Stimulated activated naive CD4-positive, alpha-beta T cell treated with Interleukin-2 at 50 U/mL for 16 hours (primary cell): ENCODE measurements at regions not wholly inside any gene's neighbourhood (a gene's known extent, or its start where the extent isn't known, plus 50 kb on each side); places are given as distances from the start of the nearest gene placed in this dataset.
"Not testable (repeated sequence)": the region's sequence is repeated elsewhere in the genome, so short reads cannot be mapped to it uniquely, and the experiment has no call there.

ENCODE experiments used
- DNase-seq: peaks from one replicate; lab custom pipeline; 2025; lab: John Stamatoyannopoulos, UW

GRCh38 chrX:848386-848785 is 217.8 kb downstream of the SHOX start:
- DNase-seq: no peak

GRCh38 chrX:843306-843705 is 212.7 kb downstream of the SHOX start:
- no peak for DNase-seq

- DNase-seq: no peak
Measured at GRCh38 chrX:840556-840955, 210.0 kb downstream of the SHOX start.

- not testable (repeated sequence) for DNase-seq
Measured at GRCh38 chrX:838666-839065, 208.1 kb downstream of the SHOX start.

- DNase-seq: not testable (repeated sequence)
Measured at GRCh38 chrX:835857-836256, 205.3 kb downstream of the SHOX start.

GRCh38 chrX:830532-830931 is 199.9 kb downstream of the SHOX start:
- no peak for DNase-seq

- no peak for DNase-seq
Measured at GRCh38 chrX:829145-829544, 198.6 kb downstream of the SHOX start.

- DNase-seq: no peak
Measured at GRCh38 chrX:828411-828959, 197.9 kb downstream of the SHOX start.

GRCh38 chrX:826448-826847 is 195.9 kb downstream of the SHOX start:
- DNase-seq: no peak

- DNase-seq: no peak
Measured at GRCh38 chrX:825991-826390, 195.4 kb downstream of the SHOX start.

GRCh38 chrX:823073-823472 is 192.5 kb downstream of the SHOX start:
- not testable (repeated sequence) for DNase-seq

- DNase-seq: no peak
Measured at GRCh38 chrX:821327-822107, 190.9 kb downstream of the SHOX start.

GRCh38 chrX:819684-820083 is 189.1 kb downstream of the SHOX start:
- DNase-seq: no peak

- DNase-seq: no peak
Measured at GRCh38 chrX:817759-818300, 187.2 kb downstream of the SHOX start.

- DNase-seq: not testable (repeated sequence)
Measured at GRCh38 chrX:817147-817546, 186.6 kb downstream of the SHOX start.

- DNase-seq: no peak
Measured at GRCh38 chrX:816411-816810, 185.8 kb downstream of the SHOX start.

- DNase-seq: no peak
Measured at GRCh38 chrX:810186-810585, 179.6 kb downstream of the SHOX start.

- no peak for DNase-seq
Measured at GRCh38 chrX:809081-809480, 178.5 kb downstream of the SHOX start.

- no peak for DNase-seq
Measured at GRCh38 chrX:806586-806985, 176.0 kb downstream of the SHOX start.

- DNase-seq: no peak
Measured at GRCh38 chrX:805988-806387, 175.4 kb downstream of the SHOX start.

GRCh38 chrX:805103-805670 is 174.6 kb downstream of the SHOX start:
- DNase-seq: no peak

- DNase-seq: no peak
Measured at GRCh38 chrX:802846-803245, 172.3 kb downstream of the SHOX start.

GRCh38 chrX:799808-800207 is 169.2 kb downstream of the SHOX start:
- no peak for DNase-seq
